AML-193 (cell line): ENCODE measurements at regions not wholly inside any gene's neighbourhood (a gene's known extent, or its start where the extent isn't known, plus 50 kb on each side); places are given as distances from the start of the nearest gene placed in this dataset.

Experiments
- DNase-seq, 2 experiments: peaks; one replicate each; lab custom pipeline; 2025; lab: John Stamatoyannopoulos, UW

DNA sequence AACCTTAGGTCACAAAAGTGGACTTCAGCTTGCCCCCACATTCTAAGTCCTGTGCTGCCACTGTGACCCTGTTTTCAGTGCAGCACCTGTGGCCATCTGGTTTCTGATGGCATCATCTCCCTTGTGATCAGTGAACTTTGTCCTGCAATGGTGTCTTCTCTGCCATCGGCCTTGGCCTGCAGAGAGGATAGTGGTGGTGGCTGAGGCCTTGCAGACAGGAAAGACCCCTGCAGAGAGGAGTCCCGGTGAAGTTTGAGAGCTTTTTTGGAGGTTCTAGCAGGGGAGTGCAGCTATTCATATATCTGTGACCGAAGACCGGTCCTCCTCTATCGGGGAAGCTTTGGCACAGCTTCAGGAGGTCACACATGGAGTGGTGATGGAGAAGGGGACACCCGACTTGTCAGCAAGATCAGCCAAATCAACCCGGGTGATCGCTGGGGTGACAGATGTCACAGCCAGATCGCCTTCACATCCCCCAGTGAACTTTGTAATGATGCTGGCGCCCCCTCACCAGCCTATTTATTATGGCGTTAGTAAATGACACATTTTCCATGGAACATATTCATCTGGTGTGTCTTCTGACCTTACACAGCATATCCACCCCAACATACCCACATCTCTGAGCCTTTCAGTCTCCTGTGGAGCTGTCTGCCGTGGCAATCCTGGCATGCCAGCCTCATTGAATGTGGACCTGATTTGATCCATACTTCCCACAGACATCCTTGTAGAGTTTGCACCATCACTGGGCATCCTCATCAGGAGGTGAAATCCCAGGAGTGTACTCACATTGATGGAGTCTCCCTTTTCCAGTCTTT, 136.1 kb downstream of the PAPOLA start:
- no peak for DNase-seq

DNA sequence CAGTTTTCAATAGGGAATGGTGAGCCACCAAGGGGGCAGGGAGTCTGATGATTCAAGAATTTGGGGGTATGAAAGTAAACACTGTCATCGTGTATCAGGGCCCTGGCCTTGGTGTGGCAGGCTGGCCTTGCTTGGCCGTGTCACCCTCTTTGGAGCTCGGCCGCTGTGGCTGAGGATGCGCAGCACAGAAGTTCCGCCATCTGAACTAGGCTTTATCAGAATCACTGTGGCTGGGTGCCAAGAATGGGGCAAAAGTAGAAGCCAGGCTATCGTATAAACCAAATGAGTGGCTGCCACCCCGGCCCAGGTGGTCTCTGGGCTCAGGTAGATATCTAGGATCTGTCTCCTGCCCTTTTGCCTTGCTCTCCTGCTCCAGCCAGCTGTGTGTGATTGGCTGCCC, 137.4 kb downstream of the PAPOLA start:
- no peak for DNase-seq

DNA sequence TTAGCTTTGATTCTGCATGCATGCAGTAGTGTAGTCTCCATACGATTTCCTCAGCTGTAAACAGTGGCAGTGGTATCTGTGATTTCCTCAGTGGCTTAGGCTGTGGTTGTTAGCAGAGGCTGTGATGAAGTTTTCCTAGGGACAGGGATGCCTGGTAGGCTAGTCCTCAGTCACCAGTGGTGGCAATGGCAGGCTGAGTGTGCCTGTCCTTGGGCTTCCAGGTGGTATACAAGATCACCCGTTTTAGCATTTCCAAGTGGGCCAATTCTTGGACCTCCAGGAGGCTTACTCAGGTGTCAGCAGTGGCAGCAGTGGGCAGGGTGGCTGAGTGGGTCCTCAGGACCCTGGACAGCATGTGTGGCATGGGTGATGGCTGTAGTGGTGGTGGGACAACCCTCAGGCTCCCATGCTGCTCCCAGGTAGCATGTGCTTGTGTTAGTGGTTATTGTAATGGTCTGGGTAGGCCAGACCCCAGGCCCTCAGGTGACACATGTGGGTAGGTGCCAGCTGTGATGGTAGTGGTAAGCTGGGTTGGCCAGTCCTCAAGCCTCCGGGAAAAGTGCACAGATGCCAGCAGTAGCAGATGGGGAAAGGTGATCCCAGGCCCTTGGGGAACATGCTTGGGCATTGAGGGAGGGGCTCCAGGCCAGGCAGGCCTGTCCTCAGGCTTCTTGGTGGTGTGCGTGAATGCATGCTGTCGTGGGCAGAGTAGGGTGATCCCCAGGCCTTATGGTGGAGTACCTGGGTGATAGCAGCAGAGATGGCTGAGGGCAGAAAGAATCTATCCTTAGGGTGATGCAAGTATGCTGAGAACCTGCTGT, 146.5 kb downstream of the PAPOLA start:
- DNase-seq: no peak

DNA sequence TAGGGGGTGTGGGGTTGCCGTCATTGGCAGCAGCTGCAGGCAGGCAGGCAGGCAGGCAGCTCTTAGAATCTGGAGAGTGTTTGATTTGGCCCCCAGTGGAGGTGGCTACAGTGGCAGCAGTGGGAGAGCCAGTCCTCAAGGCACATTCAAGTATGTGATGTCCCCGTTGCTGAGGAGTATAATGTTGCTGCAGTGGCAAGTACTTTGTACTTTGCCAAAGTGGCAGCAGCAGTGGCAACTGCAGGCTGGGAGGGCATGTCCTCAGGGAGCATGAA, 147.1 kb downstream of the PAPOLA start:
- DNase-seq: no peak

DNA sequence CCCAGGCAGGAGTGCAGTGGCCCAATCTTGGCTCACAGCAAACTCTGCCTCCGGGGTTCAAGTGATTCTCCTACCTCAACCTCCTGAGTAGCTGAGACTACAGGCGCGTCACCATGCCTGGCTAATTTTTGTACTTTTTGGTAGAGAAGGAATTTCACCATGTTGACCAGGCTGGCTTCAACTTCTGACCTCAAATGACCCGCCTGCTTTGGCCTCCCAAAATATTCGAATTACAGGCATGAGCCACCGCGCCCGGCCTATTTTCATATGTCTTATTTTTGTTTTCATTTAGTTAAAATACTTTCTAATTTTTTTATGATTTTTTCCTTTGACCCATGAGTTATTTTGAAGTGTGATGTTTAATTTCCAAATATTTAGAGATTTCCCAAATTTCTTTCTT, 143.6 kb upstream of the VRK1 start:
- DNase-seq: no peak

DNA sequence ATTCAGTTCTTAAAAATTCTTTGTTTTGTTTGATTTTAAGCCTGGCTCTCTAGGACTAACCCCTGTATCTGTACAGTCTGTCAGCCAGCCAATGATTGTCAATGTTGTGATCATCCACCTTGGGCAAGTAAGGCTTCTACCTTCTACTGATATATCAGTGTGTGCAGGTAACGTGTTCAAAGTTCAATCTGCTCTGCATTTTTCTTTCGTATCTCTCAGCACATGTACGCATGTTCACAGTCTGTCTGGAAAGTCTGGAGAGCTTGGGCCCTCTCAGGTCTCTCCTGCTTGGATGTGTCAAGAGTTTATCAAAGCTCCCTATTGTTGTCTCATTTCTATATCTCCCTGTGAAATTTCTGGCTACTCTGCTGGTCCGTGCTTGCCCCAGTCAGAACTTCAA, 138.6 kb upstream of the VRK1 start:
- no peak for DNase-seq

DNA sequence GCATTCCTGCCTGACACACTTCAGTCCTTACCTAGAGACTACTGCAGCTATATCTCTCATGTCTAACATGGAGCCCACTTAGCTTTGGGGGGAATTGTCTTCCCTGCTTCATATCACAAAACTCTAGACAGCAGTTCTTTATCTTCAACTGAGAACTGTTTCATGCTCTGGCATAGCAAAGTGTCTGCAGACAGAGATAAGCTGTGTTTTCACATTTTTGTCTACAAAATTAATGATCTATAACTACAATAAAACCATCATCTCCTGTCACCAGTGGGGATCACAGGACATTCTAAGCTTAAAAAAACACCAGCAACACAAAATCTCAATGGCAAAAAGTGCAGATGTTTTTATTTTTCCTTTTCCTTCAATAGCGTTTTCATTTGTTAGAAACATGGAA, 137.1 kb upstream of the VRK1 start:
- no peak for DNase-seq

DNA sequence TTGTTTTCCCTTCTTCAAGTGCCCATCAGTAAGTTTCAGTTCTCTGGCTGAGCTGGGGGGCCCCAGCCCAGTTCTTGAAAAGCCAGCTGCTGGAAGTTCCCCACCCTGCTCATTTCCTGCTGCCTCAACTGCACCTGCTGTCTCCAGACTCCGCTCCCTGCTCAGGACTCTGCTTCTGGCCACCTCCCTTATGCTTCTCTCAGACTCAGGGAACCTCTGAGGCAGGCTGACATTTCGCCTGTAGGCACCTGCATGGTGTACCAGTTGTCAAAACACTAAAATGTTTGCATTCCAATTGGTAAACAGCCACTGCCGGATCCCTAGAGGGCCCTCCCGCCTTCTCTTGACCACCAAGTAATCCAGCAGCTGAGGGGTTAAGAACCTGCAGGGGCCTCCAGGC, 136.5 kb upstream of the VRK1 start:
- no peak for DNase-seq

DNA sequence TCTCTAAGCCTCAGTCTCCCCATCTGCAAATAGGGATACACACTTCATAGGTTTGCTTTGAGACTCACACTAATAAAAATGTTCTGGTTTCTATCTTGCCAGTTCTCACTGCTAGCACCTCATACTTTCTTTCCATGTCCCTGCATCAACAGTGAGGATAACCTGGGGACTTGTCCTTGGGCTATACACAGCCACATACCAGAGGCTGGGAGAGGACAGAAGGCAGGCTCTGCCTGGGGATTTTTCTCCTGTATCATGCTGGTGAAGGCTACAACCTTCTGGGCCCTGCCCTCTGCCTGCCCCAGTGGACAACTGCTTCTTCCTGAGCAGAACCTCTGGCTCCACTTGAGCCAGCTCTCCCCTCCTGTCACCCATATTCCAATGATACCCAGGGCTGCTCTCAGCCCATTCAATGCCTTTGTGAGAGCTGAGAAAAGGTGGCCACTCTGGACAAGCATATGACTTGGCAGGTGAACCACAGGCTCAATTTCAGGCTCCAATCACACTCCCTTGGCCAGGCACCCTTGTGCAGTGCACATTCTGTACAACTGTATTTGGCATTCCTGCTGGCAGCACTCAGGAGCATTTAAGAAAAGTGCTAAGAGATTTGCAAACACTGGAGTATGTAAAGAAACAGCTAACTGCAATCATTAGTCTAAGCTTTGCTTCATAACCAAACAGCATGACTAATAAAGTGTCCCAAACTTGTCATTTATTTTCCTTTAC, 135.8 kb upstream of the VRK1 start:
- no peak for DNase-seq

DNA sequence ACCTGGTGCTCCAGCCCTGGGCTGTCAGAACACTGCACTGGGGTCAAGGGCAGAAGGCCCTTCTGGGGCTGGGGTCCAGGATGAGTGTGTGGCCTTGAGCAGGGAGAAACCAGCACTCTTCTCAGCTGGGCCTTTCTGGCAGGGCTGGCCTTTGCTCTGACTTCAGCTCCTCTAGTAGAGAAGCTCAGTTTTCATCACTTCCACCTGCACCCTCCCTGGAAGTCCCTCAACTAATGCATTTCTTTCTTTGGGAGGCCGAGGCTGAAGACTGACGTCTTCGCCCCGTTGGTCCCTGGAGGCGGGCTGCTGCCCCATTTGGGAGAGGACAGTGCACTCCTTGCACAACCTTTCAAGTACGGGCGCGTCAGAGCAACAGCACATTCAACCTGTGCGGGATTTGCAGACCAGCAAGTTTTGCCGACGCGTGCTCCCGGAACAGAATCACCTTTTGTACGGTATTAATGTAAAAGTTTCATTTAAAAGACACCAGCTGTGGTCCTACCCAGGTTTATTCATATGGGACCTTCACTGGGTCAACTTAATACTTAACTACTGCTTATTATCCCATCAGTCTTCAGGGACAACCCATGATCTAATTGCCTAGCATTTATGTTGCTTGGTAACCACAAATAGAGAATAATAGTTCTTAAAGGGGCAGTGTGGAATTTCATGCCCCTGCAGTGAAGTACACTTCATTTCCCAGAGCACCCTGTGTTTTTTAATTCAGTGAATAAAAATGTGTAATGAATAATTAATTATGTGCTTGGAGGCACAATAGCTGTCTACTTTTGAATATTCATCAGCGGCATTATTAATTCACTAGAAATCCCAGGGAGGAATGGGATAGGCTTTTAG, 134.8 kb upstream of the VRK1 start:
- DNase-seq: no peak

DNA sequence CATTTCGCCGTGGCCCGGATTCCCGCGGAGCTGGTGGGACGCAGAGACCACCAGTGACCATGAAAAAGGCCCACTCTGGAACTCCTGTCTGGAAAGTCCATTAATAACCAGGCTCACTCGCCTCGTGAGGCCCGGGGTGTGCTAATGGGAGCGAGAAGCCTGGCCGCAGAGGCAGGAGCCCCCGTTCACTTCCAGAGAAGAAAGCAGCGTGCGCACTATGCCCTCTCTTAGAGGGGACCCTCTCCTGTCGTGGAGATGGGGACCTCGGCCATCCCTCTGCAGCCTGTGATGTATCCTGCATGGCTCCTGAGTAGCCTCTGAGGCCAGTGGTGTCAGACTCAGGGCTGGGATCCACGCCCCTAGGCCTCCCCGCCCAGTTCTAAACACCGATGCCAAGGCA, 134.1 kb upstream of the VRK1 start:
- no peak for DNase-seq

DNA sequence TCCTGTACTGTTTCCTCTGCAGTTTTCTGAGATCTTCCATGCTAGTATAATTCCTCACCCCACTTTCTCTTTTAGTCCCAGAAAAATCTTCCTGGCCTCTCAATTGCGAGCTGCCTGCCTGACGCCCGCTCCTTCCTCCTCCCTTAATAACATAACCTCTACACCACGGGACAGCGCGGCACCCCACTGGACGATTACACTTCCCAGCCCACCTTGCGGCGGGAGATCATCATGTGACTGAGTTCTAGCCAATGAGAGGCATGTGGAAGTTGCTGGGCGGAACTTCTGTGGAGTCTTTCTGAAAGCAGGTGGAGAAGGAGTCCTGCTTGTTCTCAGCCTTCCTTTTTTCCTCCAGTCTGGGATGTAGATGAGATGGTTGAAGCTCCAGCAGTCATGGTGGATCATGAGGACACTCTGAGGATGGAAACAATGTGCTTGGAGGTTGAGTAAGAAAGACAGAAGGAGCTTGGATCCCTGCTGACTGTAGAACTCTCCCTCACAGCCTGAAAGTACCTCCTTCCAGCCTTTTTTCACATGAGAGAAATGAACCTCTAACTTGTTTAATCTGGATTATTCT, 133.6 kb upstream of the VRK1 start:
- no peak for DNase-seq

DNA sequence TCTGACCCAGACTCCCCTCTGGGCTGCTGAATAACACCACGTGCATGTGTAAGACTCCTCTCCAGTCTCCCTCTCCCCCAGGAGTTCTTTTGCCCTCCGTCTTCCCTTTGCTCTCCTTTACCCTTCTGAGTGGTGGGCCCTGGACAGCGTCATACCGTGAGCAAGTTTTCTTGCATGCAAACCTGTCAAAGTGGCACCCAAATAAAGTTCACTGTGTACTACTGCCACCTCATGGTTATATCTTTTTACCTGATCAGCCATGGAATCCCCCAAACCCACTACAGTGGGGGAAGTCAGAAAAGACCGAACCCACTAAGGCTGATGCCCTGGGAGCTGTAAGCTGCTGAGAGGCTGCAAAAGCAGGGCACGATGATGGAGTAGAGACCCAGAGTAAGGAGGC, 131.1 kb upstream of the VRK1 start:
- DNase-seq: no peak

DNA sequence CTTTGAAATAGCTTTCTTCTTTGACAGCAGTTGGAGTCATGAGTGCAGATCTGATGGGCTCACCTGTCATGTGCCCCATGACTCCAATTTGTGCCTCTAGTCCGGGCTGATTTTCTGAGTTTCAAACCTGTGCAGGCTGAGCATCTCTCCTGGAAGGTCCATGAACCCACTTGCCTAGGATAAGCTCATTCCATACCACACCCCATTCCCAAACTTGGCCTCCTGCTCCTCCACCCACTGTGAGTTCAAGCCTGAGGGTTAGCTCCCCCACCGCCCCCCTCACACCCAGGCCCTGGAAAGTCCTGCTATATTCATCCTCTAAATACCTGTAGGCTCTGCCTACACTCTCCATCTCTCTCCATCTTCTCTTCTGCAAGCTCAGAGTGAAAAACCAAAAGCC, 126.8 kb upstream of the VRK1 start:
- DNase-seq: no peak

DNA sequence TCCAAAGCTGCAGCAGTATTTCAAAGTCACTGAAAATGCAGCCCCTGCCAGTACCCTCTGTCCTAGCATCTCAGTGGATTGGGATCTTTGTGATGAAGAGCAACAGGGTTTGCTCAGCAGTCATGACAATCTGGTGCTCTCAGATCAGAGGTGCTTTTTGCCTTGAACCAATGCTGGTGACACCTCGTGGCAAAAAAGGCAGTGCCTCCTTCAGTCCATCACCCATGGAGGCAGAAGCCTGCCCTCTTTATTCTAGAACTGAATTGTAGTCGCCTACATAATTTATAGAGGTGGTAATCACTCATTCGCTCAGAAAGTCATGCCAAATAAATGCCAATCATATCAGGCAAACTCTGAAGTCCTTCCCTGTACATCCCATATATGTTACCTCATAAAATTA, 126.0 kb upstream of the VRK1 start:
- no peak for DNase-seq

DNA sequence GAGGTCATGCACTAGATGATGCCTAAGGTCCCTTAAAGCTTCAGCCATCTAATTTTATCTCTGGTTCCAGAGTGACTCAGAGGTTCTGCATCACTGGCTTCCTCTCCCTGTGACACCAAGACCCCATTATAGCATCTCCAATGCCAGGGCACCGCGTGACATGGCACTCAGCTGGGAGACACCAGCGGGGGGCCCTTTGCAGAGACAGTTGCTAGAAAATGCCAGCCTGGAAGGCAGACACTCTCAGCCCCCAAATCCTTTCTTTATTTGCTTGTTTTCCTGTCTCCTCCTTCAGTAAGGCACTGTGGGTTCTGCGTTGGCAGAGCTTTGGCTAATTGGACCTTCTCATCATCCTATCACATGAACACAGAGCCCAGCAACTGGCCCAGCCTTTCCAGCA, 123.5 kb upstream of the VRK1 start:
- DNase-seq: no peak

DNA sequence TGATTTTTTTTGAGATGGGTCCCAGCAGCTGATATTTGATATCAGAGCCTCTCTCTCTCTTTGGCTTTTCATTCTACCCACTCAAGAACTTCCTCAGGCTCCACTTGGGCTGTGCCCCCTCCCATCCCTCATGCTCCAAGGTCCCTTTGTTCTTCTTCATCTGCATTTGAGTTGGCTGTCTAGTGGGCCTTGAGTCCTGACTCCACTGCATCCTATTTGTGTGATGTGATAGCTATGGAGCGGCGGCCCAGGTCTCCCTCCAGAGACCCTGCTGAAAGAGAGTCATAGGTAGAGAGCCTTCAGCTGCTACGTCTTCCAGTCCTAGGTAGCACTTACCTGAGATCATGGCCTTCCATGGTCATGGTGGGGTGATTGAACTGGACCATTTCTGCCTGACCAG, 123.1 kb upstream of the VRK1 start:
- no peak for DNase-seq

DNA sequence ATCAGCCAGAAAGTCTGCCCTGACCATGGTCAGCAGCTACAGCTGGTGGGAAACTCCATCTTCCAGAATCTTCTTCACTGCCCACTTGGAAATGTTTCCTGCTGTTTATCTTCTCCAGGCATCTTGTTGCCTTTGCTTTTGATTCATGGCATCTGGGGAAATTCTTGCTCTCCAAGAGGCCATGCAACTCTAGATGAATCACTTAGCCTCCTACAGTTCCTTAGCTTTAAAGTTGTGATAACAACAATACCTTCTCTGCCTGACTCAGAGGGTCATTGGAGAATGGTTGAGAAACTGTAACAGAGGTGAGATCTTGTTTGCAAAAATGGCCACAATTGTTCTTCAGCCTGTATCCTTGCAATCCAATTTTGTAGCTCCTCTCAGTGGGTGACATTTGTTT, 121.0 kb upstream of the VRK1 start:
- no peak for DNase-seq

DNA sequence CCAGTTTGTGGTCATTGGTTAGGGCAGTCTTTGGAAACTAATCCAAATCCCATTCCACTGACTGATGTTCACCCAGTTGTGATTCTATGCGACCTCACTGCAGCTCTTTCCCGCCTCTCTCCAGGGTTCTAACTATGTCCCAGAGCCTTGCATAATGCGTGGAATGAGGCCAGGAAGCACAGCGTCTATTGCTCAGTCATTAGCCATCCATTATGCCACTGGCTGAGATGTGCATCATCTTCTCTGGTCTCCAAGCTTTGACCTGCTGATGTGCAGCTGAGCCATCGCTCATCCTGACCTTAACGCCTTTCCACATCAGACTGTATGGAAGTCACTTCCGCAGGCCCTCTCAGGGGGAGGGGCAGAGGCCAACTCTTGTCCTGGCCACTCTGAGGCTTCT, 115.4 kb upstream of the VRK1 start:
- DNase-seq: no peak

DNA sequence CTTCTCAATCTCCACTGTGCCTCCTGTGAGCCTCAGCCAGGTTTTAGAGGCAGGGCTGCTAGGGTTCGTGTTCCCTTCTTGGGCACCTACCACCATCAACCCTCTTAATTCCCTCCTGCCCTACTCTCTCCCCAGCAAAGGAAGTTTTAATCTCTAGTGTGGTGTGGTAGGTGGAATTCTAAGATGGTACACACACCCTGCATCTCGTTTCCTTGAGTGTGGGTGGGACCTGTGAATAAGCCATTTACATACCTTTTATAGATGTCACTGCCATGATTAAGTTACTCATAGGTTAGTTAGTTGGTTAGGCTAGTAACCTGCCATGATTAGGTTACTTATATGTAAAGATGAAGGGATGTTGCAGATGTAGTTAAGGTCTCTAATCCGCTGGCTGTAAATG, 114.8 kb upstream of the VRK1 start:
- DNase-seq: no peak

DNA sequence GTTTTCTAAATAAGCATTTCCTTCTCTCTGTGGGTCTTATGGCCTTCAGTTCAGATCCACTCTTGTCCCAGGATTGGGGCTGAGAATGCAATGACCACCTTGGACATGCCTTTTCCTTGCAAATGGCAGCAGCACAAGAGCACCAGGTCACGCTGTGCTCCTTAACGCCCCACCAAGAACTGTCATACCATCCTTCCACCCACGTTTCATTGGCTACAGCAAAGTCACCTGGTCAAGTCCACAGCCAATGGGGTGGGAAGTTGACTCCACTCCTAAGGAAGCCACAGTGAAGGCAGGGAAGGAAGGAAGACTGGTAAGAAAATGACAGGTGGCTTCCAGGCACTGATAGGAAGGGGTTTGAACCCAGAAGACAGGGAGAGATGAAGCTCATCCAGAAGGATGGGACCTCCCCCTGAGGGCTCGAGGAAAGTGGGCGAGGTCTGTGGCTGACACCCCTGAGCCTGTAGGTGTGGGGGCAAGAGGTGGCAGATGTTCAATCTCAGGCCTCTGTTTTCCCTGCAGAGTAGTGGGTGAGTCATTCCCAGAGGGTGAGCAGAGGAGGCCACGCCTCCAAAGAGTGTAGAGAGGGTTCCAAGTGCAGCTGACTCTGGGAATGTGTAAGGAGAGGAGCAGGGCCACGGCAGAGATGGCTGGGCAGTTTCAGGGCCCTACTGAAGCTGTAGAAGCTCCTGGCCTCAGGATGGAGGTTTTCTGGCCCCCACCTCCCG, 113.5 kb upstream of the VRK1 start:
- DNase-seq: no peak
